GM13977 (cell line): ENCODE measurements at regions not wholly inside any gene's neighbourhood (a gene's known extent, or its start where the extent isn't known, plus 50 kb on each side); places are given as distances from the start of the nearest gene placed in this dataset.

ENCODE experiments used
- DNase-seq: peaks from one replicate; pipeline ENCODE4 v3.0.0; 2012; ENCODE audit warnings: low spot score
- in situ Hi-C: fragments of 300-500 bp; cut with MboI; formaldehyde crosslinking; loops from one replicate; pipeline ENCODE4 v1.12.0; 2022; ENCODE audit warnings: low sequenced_read_pairs, low pct_unique_long_range_greater_than_20kb, mixed read lengths, inconsistent platforms; ENCODE audit not compliant: unreplicated experiment
- TF ChIP-seq, protein P1 (sequence below): IDR thresholded peaks from 2 replicates; pipeline ENCODE4 v1.5.1; 2012; ENCODE audit warnings: mild to moderate bottlenecking, control low read depth; ENCODE audit not compliant: insufficient read depth; ENCODE audit errors: extremely low read depth, missing control alignments

DNA sequence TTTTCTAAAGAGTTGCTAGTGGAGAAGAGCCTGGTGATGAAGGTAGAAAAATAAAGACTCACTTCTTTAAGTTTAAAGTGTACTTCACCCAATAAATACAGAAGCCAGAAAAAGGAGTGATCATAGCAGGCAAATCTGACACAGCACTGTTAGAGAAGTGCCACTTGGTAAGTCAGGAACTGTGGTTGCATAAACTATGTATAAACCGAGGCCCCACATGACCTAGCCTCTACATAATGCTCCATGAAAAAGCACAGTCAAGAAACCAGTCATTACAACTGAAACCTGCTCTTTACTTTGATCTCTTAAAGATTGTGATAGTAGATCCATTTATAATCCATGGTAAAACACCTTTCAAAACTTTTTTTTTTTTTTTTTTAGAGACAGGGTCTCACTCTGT is 172.1 kb upstream of the PHYHIPL start:
- in situ Hi-C loops = no loop called here
- DNase-seq = no peak
- TF ChIP-seq, protein P1, sequence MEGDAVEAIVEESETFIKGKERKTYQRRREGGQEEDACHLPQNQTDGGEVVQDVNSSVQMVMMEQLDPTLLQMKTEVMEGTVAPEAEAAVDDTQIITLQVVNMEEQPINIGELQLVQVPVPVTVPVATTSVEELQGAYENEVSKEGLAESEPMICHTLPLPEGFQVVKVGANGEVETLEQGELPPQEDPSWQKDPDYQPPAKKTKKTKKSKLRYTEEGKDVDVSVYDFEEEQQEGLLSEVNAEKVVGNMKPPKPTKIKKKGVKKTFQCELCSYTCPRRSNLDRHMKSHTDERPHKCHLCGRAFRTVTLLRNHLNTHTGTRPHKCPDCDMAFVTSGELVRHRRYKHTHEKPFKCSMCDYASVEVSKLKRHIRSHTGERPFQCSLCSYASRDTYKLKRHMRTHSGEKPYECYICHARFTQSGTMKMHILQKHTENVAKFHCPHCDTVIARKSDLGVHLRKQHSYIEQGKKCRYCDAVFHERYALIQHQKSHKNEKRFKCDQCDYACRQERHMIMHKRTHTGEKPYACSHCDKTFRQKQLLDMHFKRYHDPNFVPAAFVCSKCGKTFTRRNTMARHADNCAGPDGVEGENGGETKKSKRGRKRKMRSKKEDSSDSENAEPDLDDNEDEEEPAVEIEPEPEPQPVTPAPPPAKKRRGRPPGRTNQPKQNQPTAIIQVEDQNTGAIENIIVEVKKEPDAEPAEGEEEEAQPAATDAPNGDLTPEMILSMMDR = no peak

DNA sequence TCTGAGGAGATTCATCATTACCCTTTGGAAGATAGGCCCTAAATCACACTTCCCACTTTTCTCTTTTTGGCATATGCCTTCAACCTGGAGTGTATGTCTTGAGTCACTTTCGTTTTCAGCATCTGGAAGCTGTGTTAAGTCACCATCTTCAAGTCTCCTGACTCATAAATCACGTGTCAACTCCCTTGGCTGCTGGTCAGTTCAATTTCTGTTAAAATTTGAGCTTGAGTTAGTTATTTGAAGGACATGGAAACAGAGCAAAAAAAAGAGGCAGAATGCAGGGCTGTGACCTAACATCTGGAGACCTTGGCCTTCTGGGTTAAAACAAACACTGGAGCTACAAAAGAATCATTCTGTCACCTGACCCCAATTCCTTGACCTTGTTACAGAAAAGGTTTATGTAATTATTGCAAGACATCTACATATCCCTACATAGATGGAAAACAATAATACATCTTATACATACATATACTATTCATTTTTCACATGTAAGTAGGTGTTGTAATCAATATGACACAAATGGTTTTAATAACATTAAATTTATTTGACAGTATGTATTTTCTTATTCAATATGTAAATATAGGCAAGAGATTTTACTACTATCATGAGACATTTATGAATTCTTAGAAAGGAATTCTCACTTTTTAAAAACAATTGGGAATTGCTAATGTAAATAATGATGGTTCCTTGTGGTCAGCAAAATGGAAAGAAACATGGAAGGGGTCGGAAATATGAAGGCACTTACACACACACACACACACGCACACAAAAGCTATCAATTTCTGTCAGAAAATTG is 169.7 kb upstream of the PHYHIPL start:
- no peak for DNase-seq
- TF ChIP-seq, protein P1 = no peak
- in situ Hi-C loops = no loop called here

DNA sequence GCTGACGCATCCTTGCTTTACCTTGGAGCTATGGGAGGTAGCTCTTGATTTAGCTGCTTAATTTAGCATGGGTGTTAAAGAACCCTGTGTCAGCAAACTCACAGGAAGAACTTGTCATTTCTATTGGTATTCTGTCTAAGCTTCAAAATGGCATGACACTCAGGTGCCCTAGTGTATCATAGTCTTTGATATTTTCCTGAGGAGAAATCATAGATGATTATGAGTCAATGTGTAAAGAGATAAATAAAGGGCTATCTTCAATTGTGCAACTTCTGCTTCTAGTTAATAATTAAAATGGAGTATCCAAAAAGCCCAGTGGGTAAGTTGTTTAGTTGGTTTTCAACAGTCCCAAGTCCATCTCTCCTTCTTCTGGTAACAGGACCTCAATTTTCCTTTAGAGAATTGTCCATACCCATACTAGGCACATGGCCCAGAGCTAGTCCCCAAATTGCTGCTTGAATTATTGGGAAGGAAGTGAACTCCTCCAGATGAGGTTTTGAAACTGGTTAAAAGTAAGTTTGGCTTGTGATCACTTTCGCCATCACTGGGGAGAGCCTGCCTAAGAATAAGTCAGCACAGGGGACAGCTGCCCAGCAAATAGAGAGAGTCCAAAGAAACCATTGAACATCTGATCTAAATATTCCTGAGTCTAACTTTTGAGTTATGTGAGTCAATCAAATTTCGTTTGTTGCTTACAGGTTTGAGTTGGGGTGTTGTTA is 169.0 kb upstream of the PHYHIPL start:
- no peak for DNase-seq
- in situ Hi-C loops = no loop called here
- TF ChIP-seq, protein P1 = no peak

DNA sequence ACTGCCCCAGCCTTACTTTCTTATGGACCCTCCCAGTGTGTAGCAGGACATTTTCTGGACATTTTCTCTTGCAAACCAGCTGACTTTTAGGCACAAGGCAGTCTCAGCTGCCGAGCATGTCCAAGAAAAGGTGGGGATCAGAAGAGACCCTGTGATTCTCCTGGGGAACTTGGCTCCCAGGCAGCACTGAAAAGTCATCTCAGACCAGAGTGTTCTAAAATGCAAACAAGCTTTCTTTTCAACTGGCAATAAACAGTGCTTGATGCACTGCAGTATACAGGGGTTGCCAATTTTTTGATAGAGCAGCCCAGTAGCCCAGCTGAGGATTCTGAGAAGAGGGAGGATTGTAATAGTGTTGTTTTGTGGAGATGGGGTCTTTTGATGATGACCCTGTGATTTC is 168.0 kb upstream of the PHYHIPL start:
- TF ChIP-seq, protein P1 = no peak
- in situ Hi-C loops = no loop called here
- DNase-seq = no peak

DNA sequence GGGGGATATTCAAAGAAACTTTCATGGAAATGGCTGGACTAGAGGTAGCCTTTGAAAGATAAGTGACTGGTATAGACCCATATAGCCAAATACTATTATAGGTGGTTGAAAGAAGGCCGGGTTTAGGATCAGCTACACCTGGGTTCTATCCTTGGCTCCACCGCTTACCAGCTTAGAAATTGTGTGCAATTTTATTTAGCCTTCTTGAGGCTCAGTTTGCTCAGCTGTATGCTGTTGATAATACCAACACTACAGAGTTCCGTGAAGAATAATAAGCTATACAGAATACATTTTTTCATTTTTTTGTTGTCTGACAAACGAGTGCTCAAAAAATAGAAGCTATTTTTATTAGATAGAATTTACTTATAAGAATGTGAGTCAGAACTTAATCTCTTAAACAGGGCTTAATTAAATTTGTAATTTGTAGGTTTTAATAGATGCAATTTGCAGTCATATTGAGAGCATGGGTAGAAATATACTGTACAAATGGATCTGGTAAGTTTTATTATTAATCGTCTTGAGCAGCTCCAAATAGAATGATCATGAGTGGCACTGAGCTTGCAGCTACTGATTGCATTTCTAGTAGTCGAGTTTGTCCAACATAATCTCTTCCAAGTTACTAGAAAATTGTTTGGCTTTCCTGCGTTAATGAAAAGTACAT is 164.3 kb upstream of the PHYHIPL start:
- in situ Hi-C loops = no loop called here
- no peak for DNase-seq
- TF ChIP-seq, protein P1 = no peak

DNA sequence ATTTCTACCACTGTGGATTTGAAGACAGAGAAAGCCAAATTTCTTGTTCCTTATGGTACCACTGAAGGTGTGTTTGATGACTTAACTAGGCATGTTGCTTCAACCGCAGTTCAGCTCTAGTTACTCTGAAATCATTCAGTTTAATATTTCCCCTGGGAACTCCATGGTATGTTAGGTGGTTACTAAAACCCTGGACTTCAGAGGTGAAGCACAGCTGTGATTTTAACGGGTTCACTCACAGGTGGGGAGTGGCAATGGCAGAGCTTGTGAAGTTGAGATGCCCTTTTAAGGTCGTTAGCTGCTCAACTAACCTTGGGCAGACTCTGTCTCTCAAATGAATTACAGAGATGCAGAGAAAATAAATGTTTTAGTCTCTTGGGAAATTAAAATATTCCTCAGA is 163.6 kb upstream of the PHYHIPL start:
- in situ Hi-C loops = no loop called here
- TF ChIP-seq, protein P1 = no peak
- DNase-seq = no peak
